KMS-11 (cell line): ENCODE measurements at regions not wholly inside any gene's neighbourhood (a gene's known extent, or its start where the extent isn't known, plus 50 kb on each side); places are given as distances from the start of the nearest gene placed in this dataset.
"Not testable (repeated sequence)": the region's sequence is repeated elsewhere in the genome, so short reads cannot be mapped to it uniquely, and the experiment has no call there.

Source experiments
- H2AFZ ChIP-seq: fragments of 200-600 bp; sonication (generic); 2 replicates; pipeline ENCODE4 v1.6.1; 2016; ENCODE audit warnings: antibody characterized with exemption, mixed run types, low read depth
- H3K27ac ChIP-seq: fragments of 200-600 bp; sonication (generic); 2 replicates; pipeline ENCODE4 v1.6.1; 2016; ENCODE audit warnings: mild to moderate bottlenecking, mixed run types
- H3K27me3 ChIP-seq: fragments of 200-600 bp; sonication (generic); 2 replicates; pipeline ENCODE4 v1.6.1; 2017; ENCODE audit warnings: mild to moderate bottlenecking, low read depth, mixed run types, moderate library complexity; ENCODE audit not compliant: insufficient read depth
- H3K36me3 ChIP-seq: fragments of 200-600 bp; sonication (generic); 2 replicates; pipeline ENCODE4 v1.6.1; 2017; ENCODE audit warnings: mild to moderate bottlenecking, mixed run types; ENCODE audit not compliant: insufficient read depth
- H3K4me1 ChIP-seq: fragments of 200-600 bp; sonication (generic); 2 replicates; pipeline ENCODE4 v1.6.1; 2016; ENCODE audit warnings: mild to moderate bottlenecking, low read depth, mixed run types; ENCODE audit not compliant: poor library complexity, severe bottlenecking
- H3K4me2 ChIP-seq: fragments of 200-600 bp; sonication (generic); 2 replicates; pipeline ENCODE4 v1.7.0; 2016; ENCODE audit warnings: mild to moderate bottlenecking, mixed run types
- H3K4me3 ChIP-seq: fragments of 200-600 bp; sonication (generic); IDR thresholded peaks from 2 replicates; pipeline ENCODE4 v1.6.1; 2017; ENCODE audit warnings: low read depth, low read length, mixed read lengths; ENCODE audit not compliant: insufficient read depth
- H3K79me2 ChIP-seq: fragments of 200-600 bp; sonication (generic); 2 replicates; pipeline ENCODE4 v1.6.1; 2016; ENCODE audit warnings: low read depth, mixed run types; ENCODE audit not compliant: insufficient read depth
- H3K9ac ChIP-seq: fragments of 200-600 bp; sonication (generic); 2 replicates; pipeline ENCODE4 v1.6.1; 2016; ENCODE audit warnings: mild to moderate bottlenecking, mixed run types
- H4K20me1 ChIP-seq: fragments of 200-600 bp; sonication (generic); 2 replicates; pipeline ENCODE4 v1.6.1; 2016; ENCODE audit warnings: mild to moderate bottlenecking, mixed run types; ENCODE audit not compliant: insufficient read depth
- TF ChIP-seq, protein P1 (sequence below): fragments of 200-600 bp; sonication (generic); conservative IDR thresholded peaks from 2 replicates; pipeline ENCODE4 v1.6.1; 2017; ENCODE audit warnings: low read depth, mild to moderate bottlenecking, antibody characterized with exemption, low read length, moderate library complexity, mixed read lengths

DNA sequence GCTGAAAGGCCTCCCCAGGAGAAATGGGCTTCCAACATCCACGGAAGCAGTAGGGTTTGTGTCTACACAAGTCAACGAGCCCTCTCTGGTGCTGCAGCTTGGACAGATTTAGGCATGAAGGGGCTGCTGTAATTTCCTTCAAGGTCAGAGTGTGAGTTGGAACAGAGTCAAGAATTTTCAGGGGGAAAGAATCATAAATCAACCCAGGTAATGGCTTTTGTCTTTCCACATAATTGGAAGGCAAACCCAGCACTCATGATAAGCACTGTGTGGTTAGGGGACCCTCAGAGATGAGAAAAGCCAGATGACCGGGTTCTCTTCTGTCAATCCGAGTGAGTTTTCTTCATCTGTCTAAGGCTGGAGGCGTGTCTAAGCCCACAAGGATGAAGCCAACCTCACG lies 78.6 kb upstream of the MXRA5 start:
- Histone ChIP-seq H3K4me2 (no peak overlapping the region), H3K36me3 (no peaks in the 10 kb centered on the region)

DNA sequence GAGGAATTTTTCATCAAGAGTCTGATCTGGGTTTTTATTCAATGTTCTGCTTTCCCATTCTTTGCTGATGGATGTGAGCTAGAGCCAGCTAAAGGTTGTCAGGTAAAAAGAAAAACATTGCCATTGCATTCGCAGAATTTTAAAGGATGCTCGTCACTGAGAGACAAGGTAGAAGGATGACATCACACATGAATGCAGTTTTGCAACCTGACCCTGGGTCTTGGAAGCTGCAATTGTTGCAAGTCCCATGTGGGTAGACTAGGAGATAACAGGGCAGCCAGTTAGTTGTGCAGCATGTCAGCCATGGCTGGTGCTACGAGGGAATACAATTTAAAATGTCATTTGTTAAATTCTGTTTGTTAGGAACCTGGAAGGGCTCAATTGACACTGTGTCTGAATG lies 73.9 kb upstream of the MXRA5 start:
- no peaks in the 10 kb centered on the region for H3K27me3 ChIP-seq
- no peaks in the 10 kb centered on the region for H3K4me1 ChIP-seq
- no peak overlapping the region for H2AFZ ChIP-seq
- no peak overlapping the region for H3K4me3 ChIP-seq
- H4K20me1 ChIP-seq, result no peaks in the 10 kb centered on the region
- no peak overlapping the region for H3K27ac ChIP-seq
- no peaks in the 10 kb centered on the region for H3K79me2 ChIP-seq
- TF ChIP-seq, protein P1, sequence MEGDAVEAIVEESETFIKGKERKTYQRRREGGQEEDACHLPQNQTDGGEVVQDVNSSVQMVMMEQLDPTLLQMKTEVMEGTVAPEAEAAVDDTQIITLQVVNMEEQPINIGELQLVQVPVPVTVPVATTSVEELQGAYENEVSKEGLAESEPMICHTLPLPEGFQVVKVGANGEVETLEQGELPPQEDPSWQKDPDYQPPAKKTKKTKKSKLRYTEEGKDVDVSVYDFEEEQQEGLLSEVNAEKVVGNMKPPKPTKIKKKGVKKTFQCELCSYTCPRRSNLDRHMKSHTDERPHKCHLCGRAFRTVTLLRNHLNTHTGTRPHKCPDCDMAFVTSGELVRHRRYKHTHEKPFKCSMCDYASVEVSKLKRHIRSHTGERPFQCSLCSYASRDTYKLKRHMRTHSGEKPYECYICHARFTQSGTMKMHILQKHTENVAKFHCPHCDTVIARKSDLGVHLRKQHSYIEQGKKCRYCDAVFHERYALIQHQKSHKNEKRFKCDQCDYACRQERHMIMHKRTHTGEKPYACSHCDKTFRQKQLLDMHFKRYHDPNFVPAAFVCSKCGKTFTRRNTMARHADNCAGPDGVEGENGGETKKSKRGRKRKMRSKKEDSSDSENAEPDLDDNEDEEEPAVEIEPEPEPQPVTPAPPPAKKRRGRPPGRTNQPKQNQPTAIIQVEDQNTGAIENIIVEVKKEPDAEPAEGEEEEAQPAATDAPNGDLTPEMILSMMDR, result no peak
- no peak overlapping the region for H3K4me2 ChIP-seq
- no peaks in the 10 kb centered on the region for H3K36me3 ChIP-seq
- no peak overlapping the region for H3K9ac ChIP-seq

More for the DNA sequence above, 78.6 kb upstream of the MXRA5 start:
- TF ChIP-seq, protein P1, result no peak
- no peaks in the 10 kb centered on the region for H4K20me1 ChIP-seq
- H3K27ac ChIP-seq, result no peak overlapping the region
- H3K79me2 ChIP-seq, result no peaks in the 10 kb centered on the region
- H3K27me3 ChIP-seq, result no peaks in the 10 kb centered on the region
- no peak overlapping the region for H3K9ac ChIP-seq
- H3K4me1 ChIP-seq, result no peaks in the 10 kb centered on the region
- H3K4me3 ChIP-seq, result no peak overlapping the region
- H2AFZ ChIP-seq, result no peak overlapping the region

DNA sequence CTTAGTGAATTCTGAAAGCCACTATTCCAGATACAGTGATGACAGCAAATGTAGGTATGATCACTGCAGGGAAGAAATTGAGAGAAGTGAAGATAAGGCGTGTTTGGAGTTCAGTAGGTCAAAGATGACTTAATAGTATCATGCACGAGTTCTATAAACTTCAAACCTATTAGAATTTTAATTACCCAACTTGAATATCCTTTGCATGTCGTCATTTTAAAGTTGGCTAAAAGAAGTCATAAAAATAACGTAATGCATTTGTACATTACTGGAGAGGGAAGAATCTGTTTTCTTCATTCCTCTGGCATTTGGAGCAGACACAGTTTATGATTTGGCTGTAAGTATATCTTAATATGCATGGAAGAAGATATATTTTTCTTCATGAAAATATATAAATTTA lies 68.6 kb upstream of the MXRA5 start:
- Histone ChIP-seq H3K36me3 (no peaks in the 10 kb centered on the region), H3K27ac (no peak overlapping the region), H3K4me2 (no peak overlapping the region), H2AFZ (no peak overlapping the region), H3K4me1 (no peaks in the 10 kb centered on the region), H4K20me1 (no peaks in the 10 kb centered on the region), H3K79me2 (no peaks in the 10 kb centered on the region), H3K27me3 (no peaks in the 10 kb centered on the region), H3K4me3 (no peak overlapping the region), H3K9ac (no peak overlapping the region)
- TF ChIP-seq, protein P1, result no peak

DNA sequence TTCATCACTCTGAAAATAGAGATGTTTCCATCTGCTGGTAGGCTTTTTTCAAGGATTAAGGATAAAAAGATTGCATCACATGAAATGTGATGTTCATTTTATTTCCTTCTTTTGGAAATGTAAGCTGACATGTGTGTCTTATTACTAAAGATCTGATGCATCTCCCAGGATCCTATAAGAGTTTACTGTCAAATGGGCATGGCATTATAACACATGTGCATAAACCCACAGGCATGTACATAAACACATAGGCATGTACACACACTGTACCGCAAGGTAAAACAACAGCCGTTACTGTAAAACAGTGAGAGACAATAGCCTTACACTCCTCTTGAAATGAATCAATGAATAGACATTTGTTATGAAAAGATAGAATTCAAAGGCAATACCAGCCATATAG lies 65.2 kb upstream of the MXRA5 start:
- H3K4me2 ChIP-seq, H3K36me3 ChIP-seq, H3K27me3 ChIP-seq, H3K4me3 ChIP-seq, H3K9ac ChIP-seq, H2AFZ ChIP-seq, H4K20me1 ChIP-seq, H3K27ac ChIP-seq, H3K4me1 ChIP-seq, H3K79me2 ChIP-seq: not testable (repeated sequence)

DNA sequence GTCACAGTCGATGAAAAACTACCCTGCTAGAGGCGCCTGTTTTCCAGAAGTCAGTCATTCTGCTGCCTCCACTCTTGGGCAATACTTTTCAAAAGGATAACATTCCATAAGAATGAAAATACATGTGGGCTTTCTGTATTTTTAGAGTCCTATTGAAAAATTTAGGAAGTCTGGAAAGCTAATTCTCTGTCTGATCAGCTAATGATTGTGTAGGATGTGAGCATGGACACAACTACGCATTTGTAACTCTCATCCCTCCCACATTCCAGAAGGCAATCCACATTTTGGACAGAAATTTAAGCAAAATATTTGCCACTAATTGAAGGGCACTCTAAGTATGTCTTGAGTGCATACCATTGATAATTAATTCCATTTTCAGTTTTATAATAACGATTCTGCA lies 63.5 kb upstream of the MXRA5 start:
- not testable (repeated sequence) for H3K9ac ChIP-seq, H3K79me2 ChIP-seq, H2AFZ ChIP-seq, H3K4me2 ChIP-seq, H3K27me3 ChIP-seq, H4K20me1 ChIP-seq, H3K4me3 ChIP-seq, H3K4me1 ChIP-seq, H3K36me3 ChIP-seq, H3K27ac ChIP-seq
